SU-DHL-6 (cell line): ENCODE measurements at regions not wholly inside any gene's neighbourhood (a gene's known extent, or its start where the extent isn't known, plus 50 kb on each side); places are given as distances from the start of the nearest gene placed in this dataset.

Experiments used
- H2AFZ ChIP-seq: fragments of 200-600 bp; sonication (generic); 2 replicates; pipeline ENCODE4 v1.6.1; 2014; ENCODE audit warnings: low read depth, mild to moderate bottlenecking, moderate library complexity, mixed read lengths, antibody characterized with exemption, low read length; ENCODE audit not compliant: severe bottlenecking
- H3F3A ChIP-seq: fragments of 200-600 bp; shearing (Covaris generic); 2 replicates; pipeline ENCODE4 v1.6.0; 2016; ENCODE audit warnings: antibody characterized with exemption, mild to moderate bottlenecking; ENCODE audit not compliant: insufficient read depth
- H3K27ac ChIP-seq: fragments of 200-600 bp; sonication (generic); 2 replicates; pipeline ENCODE4 v1.5.1; 2016; ENCODE audit warnings: low read depth, mild to moderate bottlenecking, low read length, moderate library complexity, mixed read lengths
- H3K27me3 ChIP-seq: fragments of 200-600 bp; sonication (generic), shearing (Covaris generic); 2 replicates; pipeline ENCODE4 v1.6.0; 2014; ENCODE audit warnings: mild to moderate bottlenecking, low read length
- H3K36me3 ChIP-seq: fragments of 200-600 bp; sonication (generic); 2 replicates; pipeline ENCODE4 v1.6.1; 2014; ENCODE audit warnings: mild to moderate bottlenecking, low read length, mixed read lengths
- H3K4me2 ChIP-seq: fragments of 300-600, 200-600 bp; shearing (Covaris generic), sonication (generic); 2 replicates; pipeline ENCODE4 v1.6.0; 2014; ENCODE audit warnings: low read length, low read depth, mild to moderate bottlenecking; ENCODE audit not compliant: poor library complexity, severe bottlenecking
- H3K4me3 ChIP-seq: fragments of 200-600 bp; sonication (generic); 2 replicates; pipeline ENCODE4 v1.5.1; 2014; ENCODE audit warnings: antibody characterized with exemption, low read length, mild to moderate bottlenecking, mixed read lengths; ENCODE audit not compliant: insufficient read depth, poor library complexity, severe bottlenecking
- H3K79me2 ChIP-seq: fragments of 200-600 bp; sonication (generic); 2 replicates; pipeline ENCODE4 v1.6.1; 2014; ENCODE audit warnings: mild to moderate bottlenecking, low read length, moderate library complexity; ENCODE audit not compliant: insufficient read depth
- H3K9ac ChIP-seq: fragments of 200-600 bp; sonication (generic); 2 replicates; pipeline ENCODE4 v1.7.0; 2014; ENCODE audit warnings: mild to moderate bottlenecking, low read length
- H3K9me2 ChIP-seq: fragments of 200-600 bp; sonication (generic); replicated peaks from 2 replicates; pipeline ENCODE4 v1.6.1; 2014; ENCODE audit warnings: low read length; ENCODE audit not compliant: insufficient read depth
- H3K9me3 ChIP-seq: fragments of 200-600 bp; sonication (generic); 2 replicates; pipeline ENCODE4 v1.6.1; 2014; ENCODE audit warnings: low read length, mixed read lengths; ENCODE audit not compliant: insufficient read depth
- H4K20me1 ChIP-seq: fragments of 200-600 bp; sonication (generic); 2 replicates; pipeline ENCODE4 v1.6.1; 2014; ENCODE audit warnings: low read depth, mild to moderate bottlenecking, antibody characterized with exemption, low read length, moderate library complexity, mixed read lengths
- CTCF ChIP-seq: fragments of 200-600 bp; sonication (generic); IDR thresholded peaks from one replicate; pipeline ENCODE4 v1.5.1; 2017; ENCODE audit warnings: antibody characterized with exemption, mild to moderate bottlenecking, low read length, moderate library complexity; ENCODE audit not compliant: insufficient read depth, poor library complexity, severe bottlenecking
- EZH2phosphoT487 ChIP-seq: fragments of 200-600 bp; sonication (generic), shearing (Covaris generic); conservative IDR thresholded peaks from 2 replicates; pipeline ENCODE4 v1.6.1; 2018; ENCODE audit warnings: mild to moderate bottlenecking, antibody characterized with exemption, low read length, moderate library complexity, mixed read lengths

DNA sequence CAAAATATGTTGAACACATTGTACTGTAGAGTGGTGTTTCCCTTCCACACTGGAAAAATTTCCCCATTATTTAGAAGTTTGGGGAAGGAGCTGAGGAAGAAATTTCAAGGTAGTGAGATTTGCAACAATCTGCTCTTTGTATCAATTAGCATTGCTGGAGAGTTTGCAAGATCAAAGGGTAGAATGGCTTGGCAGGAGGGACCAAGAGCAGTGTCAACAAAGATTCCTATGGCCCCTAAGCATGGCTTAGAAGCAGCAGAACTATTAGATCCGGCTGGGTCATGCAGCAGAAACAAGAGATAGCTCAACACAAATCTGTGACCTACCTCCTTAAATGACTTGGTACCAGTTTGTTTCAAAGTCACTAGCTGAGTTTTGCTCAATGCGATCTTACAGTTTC, 175.0 kb downstream of the C3orf38 start:
- TF ChIP-seq CTCF, result no peak
- no peak for TF ChIP-seq EZH2phosphoT487
- H3F3A ChIP-seq, result no peaks in the 10 kb centered on the region
- H3K9me3 ChIP-seq, result no peaks in the 10 kb centered on the region
- H3K27ac ChIP-seq, result no peak overlapping the region
- H3K36me3 ChIP-seq, result no peaks in the 10 kb centered on the region; the same call in 1 of the 2 replicates
- no peak overlapping the region for H3K4me2 ChIP-seq
- H3K79me2 ChIP-seq, result no peaks in the 10 kb centered on the region
- no peaks in the 10 kb centered on the region for H3K27me3 ChIP-seq
- H4K20me1 ChIP-seq, result no peaks in the 10 kb centered on the region
- H2AFZ ChIP-seq, result no peak overlapping the region
- H3K4me3 ChIP-seq, result no peak overlapping the region
- H3K9ac ChIP-seq, result no peak overlapping the region
- H3K9me2 ChIP-seq, result no peaks in the 10 kb centered on the region

- TF ChIP-seq EZH2phosphoT487, result no peak
- TF ChIP-seq CTCF, result no peak
- Histone ChIP-seq H2AFZ (no peak overlapping the region), H3K27me3 (no peaks in the 10 kb centered on the region), H3K27ac (no peak overlapping the region), H3K4me2 (no peak overlapping the region), H3K4me3 (no peak overlapping the region), H4K20me1 (no peaks in the 10 kb centered on the region), H3K36me3 (no peaks in the 10 kb centered on the region; the same call in 1 of the 2 replicates), H3K9ac (no peak overlapping the region), H3K9me2 (no peaks in the 10 kb centered on the region), H3K79me2 (no peaks in the 10 kb centered on the region), H3K9me3 (no peaks in the 10 kb centered on the region), H3F3A (no peaks in the 10 kb centered on the region)
Measured at GRCh38 chr3:88334187-88334868, 184.6 kb downstream of the C3orf38 start.

DNA sequence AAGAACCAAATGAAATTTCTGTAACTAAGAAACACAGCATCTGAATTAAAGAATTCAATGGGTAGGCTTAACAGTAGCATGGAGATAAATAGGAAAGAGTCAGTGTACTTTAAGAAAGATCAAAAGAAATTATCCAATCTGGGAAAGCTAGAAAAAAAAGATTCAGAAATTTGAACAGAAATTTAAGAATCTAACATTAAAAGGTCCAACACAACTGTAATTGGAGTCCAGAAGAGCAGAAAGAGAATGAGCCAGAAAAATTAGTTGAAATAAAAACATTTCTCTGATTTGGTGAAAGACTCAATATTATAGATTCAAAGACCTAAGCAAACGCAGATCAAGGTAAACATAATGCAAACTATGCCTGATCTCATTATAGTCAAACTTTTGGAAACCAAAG, 187.1 kb downstream of the C3orf38 start:
- Histone ChIP-seq H4K20me1 (no peaks in the 10 kb centered on the region), H3K9ac (no peak overlapping the region), H3K4me3 (no peak overlapping the region), H3K36me3 (no peaks in the 10 kb centered on the region), H3K79me2 (no peaks in the 10 kb centered on the region), H2AFZ (no peak overlapping the region), H3K9me2 (no peaks in the 10 kb centered on the region), H3K9me3 (no peaks in the 10 kb centered on the region), H3K27ac (no peak overlapping the region), H3K27me3 (0 out of 2 replicates have a peak, but pooled peaks cover 2% of the 10 kb centered on the region), H3K4me2 (no peak overlapping the region), H3F3A (no peaks in the 10 kb centered on the region)
- TF ChIP-seq CTCF (no peak), EZH2phosphoT487 (no peak)
